OCI-LY7 (cell line): ENCODE measurements at regions not wholly inside any gene's neighbourhood (a gene's known extent, or its start where the extent isn't known, plus 50 kb on each side); places are given as distances from the start of the nearest gene placed in this dataset.
"Not testable (repeated sequence)": the region's sequence is repeated elsewhere in the genome, so short reads cannot be mapped to it uniquely, and the experiment has no call there.

ENCODE experiments used
- BruUV-seq: library from RNA; stranded (reverse); fragments of 400-500 nt; replicated peaks from 2 replicates; lab custom pipeline; 2021; lab: Mats Ljungman, UMichigan
- CTCF ChIA-PET: fragments of 300-600 bp; sonication (Branson Sonifier 250); formaldehyde crosslinking; loops from one replicate; lab custom pipeline; 2022; ENCODE audit warnings: antibody characterized with exemption; ENCODE audit not compliant: unreplicated experiment; lab: Charles Lee
- POLR2A ChIA-PET: fragments of 300-600 bp; sonication (Branson Sonifier 250); formaldehyde crosslinking; loops from one replicate; lab custom pipeline; 2022; ENCODE audit warnings: antibody characterized with exemption; lab: Charles Lee
- DNase-seq: peaks from one replicate; pipeline ENCODE4 v3.0.0-alpha.2; 2015; ENCODE audit warnings: low spot score
- H2AFZ ChIP-seq: fragments of 200-600 bp; sonication (generic), shearing (Covaris generic); 2 replicates; pipeline ENCODE4 v1.6.1; 2014; ENCODE audit warnings: mild to moderate bottlenecking, antibody characterized with exemption, low read length, moderate library complexity
- H3K27ac ChIP-seq: fragments of 200-600 bp; sonication (generic); 2 replicates; pipeline ENCODE4 v1.5.1; 2014; ENCODE audit warnings: mixed run types, low read depth, mild to moderate bottlenecking, moderate library complexity, low read length, inconsistent platforms; ENCODE audit not compliant: poor library complexity, severe bottlenecking
- H3K36me3 ChIP-seq: fragments of 200-600 bp; sonication (generic); 2 replicates; pipeline ENCODE4 v1.6.1; 2014; ENCODE audit warnings: mild to moderate bottlenecking, antibody characterized with exemption, low read length, moderate library complexity, mixed read lengths; ENCODE audit not compliant: insufficient read depth
- H3K4me1 ChIP-seq: fragments of 200-600 bp; sonication (generic); 2 replicates; pipeline ENCODE4 v1.5.1; 2014; ENCODE audit warnings: mild to moderate bottlenecking, low read length; ENCODE audit not compliant: insufficient read depth, poor library complexity, severe bottlenecking
- H3K4me2 ChIP-seq: fragments of 200-600 bp; sonication (generic); 2 replicates; pipeline ENCODE4 v1.6.1; 2014; ENCODE audit warnings: mild to moderate bottlenecking, low read length
- H3K4me3 ChIP-seq: fragments of 200-600 bp; sonication (generic); 2 replicates; pipeline ENCODE4 v1.5.1; 2014; ENCODE audit warnings: mild to moderate bottlenecking, low read depth, low read length; ENCODE audit not compliant: poor library complexity, severe bottlenecking
- H3K79me2 ChIP-seq: fragments of 200-600 bp; sonication (generic); 2 replicates; pipeline ENCODE4 v1.6.1; 2016; ENCODE audit warnings: low read depth, mild to moderate bottlenecking, low read length, moderate library complexity, mixed read lengths; ENCODE audit not compliant: insufficient read depth
- H3K9me2 ChIP-seq: fragments of 200-600 bp; sonication (generic); 2 replicates; pipeline ENCODE4 v1.6.1; 2016; ENCODE audit warnings: mild to moderate bottlenecking, low read length, mixed read lengths; ENCODE audit not compliant: insufficient read depth
- H3K9me3 ChIP-seq: fragments of 200-600 bp; sonication (generic); 2 replicates; pipeline ENCODE4 v1.6.1; 2014; ENCODE audit warnings: mild to moderate bottlenecking, mixed run types, low read length, mixed read lengths
- H4K20me1 ChIP-seq: fragments of 200-600 bp; sonication (generic); 2 replicates; pipeline ENCODE4 v1.6.1; 2014; ENCODE audit warnings: mild to moderate bottlenecking, antibody characterized with exemption, low read length, moderate library complexity, mixed read lengths; ENCODE audit not compliant: insufficient read depth
- EZH2phosphoT487 ChIP-seq: fragments of 200-600 bp; sonication (generic); IDR thresholded peaks from 2 replicates; pipeline ENCODE4 v1.6.1; 2018; ENCODE audit warnings: low read depth, borderline replicate concordance, mild to moderate bottlenecking, mixed run types, antibody characterized with exemption, low read length, moderate library complexity, mixed read lengths
- intact Hi-C: fragments of 100-400 bp; cut with micrococcal nuclease; formaldehyde crosslinking; loops from one replicate; pipeline ENCODE4 v1.10.0; 2022; ENCODE audit not compliant: unreplicated experiment
- TF ChIP-seq, protein P1 (sequence below): fragments of 200-600 bp; sonication (generic); conservative IDR thresholded peaks from 2 replicates; pipeline ENCODE4 v1.5.1; 2014; ENCODE audit warnings: mild to moderate bottlenecking, antibody characterized with exemption, low read length, moderate library complexity, mixed read lengths

DNA sequence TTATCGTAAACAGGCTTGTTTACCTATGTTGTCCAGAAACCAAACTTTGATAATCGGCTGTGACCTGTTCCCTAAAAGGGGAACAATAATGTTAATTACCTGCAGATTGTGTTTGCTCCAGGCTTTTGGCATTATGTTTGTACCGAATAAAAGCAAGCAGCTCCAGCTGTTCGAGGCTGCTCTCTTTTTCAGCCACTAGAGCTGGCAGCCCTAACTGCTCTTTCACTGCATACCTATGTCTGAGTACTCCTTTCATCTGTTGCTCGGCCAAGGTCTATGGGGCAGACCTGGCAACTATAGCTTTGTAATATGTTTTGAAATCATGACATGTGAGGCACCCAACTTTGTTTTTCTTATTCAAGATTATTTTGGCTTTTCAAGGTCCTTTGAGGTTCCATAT, 77.8 kb upstream of the EHBP1 start:
- Histone ChIP-seq H3K4me3 (no peak overlapping the region), H3K9me3 (no peaks in the 10 kb centered on the region), H3K36me3 (no peaks in the 10 kb centered on the region), H4K20me1 (no peaks in the 10 kb centered on the region), H3K27ac (no peak overlapping the region), H2AFZ (no peak overlapping the region), H3K79me2 (no peaks in the 10 kb centered on the region), H3K9me2 (no peaks in the 10 kb centered on the region), H3K4me2 (no peak overlapping the region), H3K4me1 (no peaks in the 10 kb centered on the region)
- TF ChIP-seq, protein P1, sequence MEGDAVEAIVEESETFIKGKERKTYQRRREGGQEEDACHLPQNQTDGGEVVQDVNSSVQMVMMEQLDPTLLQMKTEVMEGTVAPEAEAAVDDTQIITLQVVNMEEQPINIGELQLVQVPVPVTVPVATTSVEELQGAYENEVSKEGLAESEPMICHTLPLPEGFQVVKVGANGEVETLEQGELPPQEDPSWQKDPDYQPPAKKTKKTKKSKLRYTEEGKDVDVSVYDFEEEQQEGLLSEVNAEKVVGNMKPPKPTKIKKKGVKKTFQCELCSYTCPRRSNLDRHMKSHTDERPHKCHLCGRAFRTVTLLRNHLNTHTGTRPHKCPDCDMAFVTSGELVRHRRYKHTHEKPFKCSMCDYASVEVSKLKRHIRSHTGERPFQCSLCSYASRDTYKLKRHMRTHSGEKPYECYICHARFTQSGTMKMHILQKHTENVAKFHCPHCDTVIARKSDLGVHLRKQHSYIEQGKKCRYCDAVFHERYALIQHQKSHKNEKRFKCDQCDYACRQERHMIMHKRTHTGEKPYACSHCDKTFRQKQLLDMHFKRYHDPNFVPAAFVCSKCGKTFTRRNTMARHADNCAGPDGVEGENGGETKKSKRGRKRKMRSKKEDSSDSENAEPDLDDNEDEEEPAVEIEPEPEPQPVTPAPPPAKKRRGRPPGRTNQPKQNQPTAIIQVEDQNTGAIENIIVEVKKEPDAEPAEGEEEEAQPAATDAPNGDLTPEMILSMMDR, result no peak
- TF ChIP-seq EZH2phosphoT487, result no peak
- intact Hi-C loops, result no loop called here
- CTCF ChIA-PET, result no interaction called here
- POLR2A ChIA-PET, result interaction anchor here (1.1 kb wide), 1 partner anchor 68 kb away, joined by 3 read pairs; no protein-coding TSS in a partner anchor
- no peak for DNase-seq
- no TSS peak for BruUV-seq

GRCh38 chr2:62624855-62625254, 80.7 kb upstream of the EHBP1 start:
- H4K20me1 ChIP-seq, result no peaks in the 10 kb centered on the region
- TF ChIP-seq, protein P1, result no peak
- no peak for TF ChIP-seq EZH2phosphoT487
- no peaks in the 10 kb centered on the region for H3K36me3 ChIP-seq
- POLR2A ChIA-PET, result interaction anchor here (0.6 kb wide), 1 partner anchor 268 kb away, joined by 3 read pairs; no protein-coding TSS in a partner anchor
- DNase-seq, result no peak
- H3K4me1 ChIP-seq, result no peaks in the 10 kb centered on the region
- CTCF ChIA-PET, result no interaction called here
- no peak overlapping the region for H2AFZ ChIP-seq
- no peak overlapping the region for H3K4me2 ChIP-seq
- H3K9me3 ChIP-seq, result no peaks in the 10 kb centered on the region
- intact Hi-C loops, result no loop called here
- H3K79me2 ChIP-seq, result no peaks in the 10 kb centered on the region
- BruUV-seq, result no TSS peak
- no peaks in the 10 kb centered on the region for H3K9me2 ChIP-seq
- no peak overlapping the region for H3K4me3 ChIP-seq
- no peak overlapping the region for H3K27ac ChIP-seq

DNA sequence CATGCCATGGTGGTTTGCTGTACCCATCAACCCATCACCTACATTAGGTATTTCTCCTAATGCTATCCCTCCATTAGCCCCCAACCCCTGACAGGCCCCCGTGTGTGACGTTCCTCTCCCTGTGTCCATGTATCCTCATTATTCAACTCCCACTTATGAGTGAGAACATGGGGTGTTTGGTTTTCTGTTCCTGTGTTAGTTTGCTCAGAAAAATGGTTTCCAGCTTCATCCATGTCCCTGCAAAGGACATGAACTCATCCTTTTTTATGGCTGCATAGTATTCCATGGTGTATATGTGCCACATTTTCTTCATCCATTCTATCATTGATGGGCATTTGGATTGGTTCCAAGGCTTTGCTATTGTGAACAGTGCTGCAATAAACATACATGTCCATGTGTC, 89.0 kb upstream of the EHBP1 start:
- H4K20me1 ChIP-seq, CTCF ChIA-PET: not testable (repeated sequence)

More for the DNA sequence above, 89.0 kb upstream of the EHBP1 start:
- H2AFZ ChIP-seq, H3K27ac ChIP-seq, H3K4me3 ChIP-seq, DNase-seq, H3K9me2 ChIP-seq, BruUV-seq, H3K79me2 ChIP-seq, H3K36me3 ChIP-seq, H3K4me1 ChIP-seq, POLR2A ChIA-PET, H3K9me3 ChIP-seq, intact Hi-C loops, H3K4me2 ChIP-seq: not testable (repeated sequence)
